ENCODE measurements at regions not wholly inside any gene's neighbourhood (a gene's known extent, or its start where the extent isn't known, plus 50 kb on each side); places are given as distances from the start of the nearest gene placed in this dataset.
"Not testable (repeated sequence)": the region's sequence is repeated elsewhere in the genome, so short reads cannot be mapped to it uniquely, and the experiment has no call there.

DNA sequence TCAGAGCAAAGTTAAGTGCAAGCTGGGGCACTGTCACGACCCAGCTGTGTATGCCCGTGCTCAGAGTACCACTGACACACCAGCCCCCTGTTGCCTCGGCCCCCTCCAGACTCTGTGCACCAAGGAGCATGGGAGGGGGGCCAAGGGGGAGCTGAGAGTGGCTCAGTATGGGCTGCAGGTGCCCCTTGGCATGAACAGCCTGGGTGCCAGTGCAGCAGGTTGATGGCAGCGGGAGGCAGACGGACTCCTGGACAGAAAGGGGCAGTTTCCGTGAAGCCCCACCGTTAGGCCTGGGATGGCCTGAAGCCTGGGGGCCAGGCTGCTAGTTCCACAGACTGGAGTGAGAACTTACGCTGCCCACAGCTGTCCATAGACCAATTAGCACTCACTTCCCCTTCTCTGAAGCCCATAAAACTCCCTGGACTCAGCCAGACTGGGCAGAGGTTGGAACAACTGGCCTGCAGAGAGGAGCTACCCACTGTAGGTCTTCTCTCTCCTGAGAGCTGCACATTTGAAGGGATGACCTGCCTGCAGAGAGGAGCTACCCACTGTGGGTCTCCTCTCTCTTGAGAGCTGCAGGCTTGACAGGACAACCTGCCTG is 182.8 kb downstream of the DEPDC1B start:
- no peak for DNase-seq

- DNase-seq: no peak
Observed at GRCh38 chr5:60516688-60517087, 183.3 kb downstream of the DEPDC1B start.

GRCh38 chr5:60514152-60514551 is 185.8 kb downstream of the DEPDC1B start:
- DNase-seq: no peak

DNA sequence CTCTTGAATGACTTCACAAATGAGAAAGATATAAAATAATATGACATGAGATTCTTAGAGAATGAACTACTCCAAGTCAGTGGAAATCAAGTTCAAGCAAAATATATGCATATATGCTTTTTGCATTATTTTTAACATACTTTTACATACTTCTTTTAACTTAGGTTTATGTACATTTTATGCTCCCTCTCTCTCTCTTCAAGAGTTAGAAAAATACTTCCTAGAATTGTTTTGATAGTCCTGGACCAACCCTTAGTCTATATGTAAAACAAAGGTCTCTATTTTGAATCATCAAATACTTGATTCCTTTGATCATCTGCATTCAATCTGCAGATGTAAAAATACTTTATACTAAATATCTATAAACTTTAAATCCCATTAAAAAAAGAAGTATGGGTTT is 187.8 kb downstream of the DEPDC1B start:
- no peak for DNase-seq

GRCh38 chr5:60510663-60511062 is 189.3 kb downstream of the DEPDC1B start:
- DNase-seq: no peak

GRCh38 chr5:60510049-60510448 is 189.9 kb downstream of the DEPDC1B start:
- DNase-seq: no peak

DNA sequence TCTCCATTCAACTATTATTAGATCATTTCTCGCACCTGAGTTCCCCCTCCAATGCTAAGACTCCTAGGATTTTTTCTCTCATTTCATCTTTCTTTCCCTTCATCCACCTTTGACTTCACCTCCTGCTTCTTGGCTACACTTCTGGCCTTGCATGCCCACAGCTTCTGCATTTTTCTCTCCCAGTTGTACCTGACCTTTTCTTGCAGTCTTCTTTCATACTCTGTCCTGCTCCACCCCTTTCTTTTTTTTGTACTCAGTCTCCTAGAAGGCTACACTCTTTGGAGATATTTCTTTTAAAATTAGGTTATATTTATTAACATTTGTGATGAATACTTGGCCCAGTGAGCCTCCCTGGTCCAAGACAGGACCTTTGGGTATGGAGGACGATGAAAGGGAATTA is 190.4 kb downstream of the DEPDC1B start:
- DNase-seq: no peak

- no peak for DNase-seq
Observed at GRCh38 chr5:60507687-60508086, 192.3 kb downstream of the DEPDC1B start.

- no peak for DNase-seq
Observed at GRCh38 chr5:60505373-60506171, 194.4 kb downstream of the DEPDC1B start.

DNA sequence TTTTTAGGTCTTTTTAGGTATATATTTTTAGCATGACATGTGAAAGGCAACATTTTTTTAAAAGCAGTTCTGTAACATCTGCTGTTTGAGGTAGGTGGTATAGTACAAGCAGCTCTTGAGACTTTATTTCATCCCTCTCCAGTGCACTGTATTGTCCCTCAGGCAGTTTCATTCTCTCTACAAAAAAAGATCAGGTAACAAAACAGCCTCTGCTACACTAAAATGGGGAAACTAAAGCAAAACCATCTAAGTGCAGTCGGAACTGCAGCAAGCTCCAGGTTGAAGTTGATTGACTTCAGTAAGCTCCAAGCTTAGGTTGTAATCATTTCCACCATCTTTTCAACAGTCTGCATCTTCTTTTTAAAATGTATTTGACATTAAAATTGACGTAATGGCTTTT is 195.6 kb downstream of the DEPDC1B start:
- no peak for DNase-seq

GRCh38 chr5:60503771-60504170 is 196.2 kb downstream of the DEPDC1B start:
- DNase-seq: no peak

- DNase-seq: no peak
Observed at GRCh38 chr5:60497706-60498500, 202.1 kb downstream of the DEPDC1B start.

DNA sequence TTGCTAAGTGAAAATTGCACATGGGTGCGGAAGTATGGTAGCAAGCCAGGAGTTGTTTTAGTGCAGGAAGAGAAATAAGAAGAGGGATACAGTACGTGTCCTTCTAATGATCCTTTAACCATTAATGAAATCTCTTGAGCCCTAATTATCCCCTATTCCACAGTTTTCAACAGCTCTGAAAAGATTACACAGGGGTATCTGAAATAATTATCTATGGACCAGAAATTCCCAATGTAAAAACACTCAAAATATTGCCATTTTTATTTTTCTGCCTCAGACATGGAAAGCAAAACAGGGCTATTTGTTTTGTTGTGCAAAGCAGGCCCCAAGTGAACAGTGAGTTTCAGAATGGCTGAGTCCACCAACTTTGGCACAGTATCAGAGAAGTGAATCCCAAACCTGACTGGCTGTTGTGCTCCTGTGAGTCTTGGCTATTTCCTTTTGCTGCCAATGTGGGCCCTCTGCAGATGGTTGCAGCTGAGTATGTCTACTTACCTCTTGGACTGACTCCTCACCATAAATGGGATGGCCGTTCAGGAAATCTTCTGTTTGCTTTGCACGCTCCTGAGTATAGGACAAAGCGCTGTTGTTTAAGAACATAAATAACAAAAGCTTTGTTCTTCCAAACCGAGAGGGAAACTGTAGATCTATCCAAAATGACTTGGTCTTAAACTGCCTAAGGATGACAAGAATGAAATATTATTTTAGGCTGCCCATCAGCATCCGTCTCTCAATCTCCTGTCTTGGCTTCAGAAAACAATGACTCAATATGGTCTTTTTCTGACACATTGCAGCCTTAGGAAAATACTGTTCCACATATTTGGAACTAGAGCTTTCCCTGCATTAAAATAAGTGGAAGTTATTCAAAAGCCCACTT is 204.1 kb downstream of the DEPDC1B start:
- no peak for DNase-seq

- no peak for DNase-seq
Observed at GRCh38 chr5:60494635-60495034, 205.3 kb downstream of the DEPDC1B start.

DNA sequence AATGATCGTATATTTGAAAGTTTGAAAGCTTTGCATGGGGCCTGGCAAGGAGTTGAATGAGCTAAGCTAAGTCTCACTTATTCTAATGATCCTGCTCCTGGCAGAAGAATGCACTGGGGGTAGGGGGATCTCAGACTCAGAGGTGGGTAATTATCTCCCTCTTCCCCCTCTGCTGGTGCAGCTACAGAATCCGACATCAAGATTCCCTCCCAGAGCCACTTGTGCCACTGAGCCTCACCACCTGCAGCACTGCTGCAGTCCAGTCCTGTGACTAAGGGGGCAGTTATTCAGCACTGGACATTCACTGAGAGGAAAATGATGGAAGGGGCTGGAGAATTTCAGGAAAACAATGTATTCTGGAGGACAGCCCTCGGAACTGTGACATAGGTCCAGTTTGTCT is 205.8 kb downstream of the DEPDC1B start:
- no peak for DNase-seq

GRCh38 chr5:60493372-60493771 is 206.6 kb downstream of the DEPDC1B start:
- no peak for DNase-seq

DNA sequence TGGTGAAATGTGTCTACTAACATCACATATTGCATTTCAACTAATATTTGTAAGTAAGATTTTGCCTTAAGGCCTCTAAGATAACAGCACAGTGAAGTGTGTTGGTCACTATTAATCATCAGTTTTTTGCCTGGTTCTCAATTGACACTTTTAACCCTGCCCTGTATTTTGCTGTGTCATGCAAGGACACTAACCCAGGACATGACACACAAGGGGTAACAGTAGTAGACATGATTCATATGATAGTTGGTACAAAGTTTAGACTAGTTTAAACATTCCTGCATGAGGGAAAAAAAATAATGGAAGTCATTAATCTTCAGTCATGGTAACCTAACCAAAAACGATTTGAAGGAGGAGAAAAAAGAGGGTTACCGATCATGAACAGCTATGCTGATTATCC is 207.0 kb downstream of the DEPDC1B start:
- DNase-seq: no peak

GRCh38 chr5:60492358-60492757 is 207.6 kb downstream of the DEPDC1B start:
- DNase-seq: not testable (repeated sequence)

DNA sequence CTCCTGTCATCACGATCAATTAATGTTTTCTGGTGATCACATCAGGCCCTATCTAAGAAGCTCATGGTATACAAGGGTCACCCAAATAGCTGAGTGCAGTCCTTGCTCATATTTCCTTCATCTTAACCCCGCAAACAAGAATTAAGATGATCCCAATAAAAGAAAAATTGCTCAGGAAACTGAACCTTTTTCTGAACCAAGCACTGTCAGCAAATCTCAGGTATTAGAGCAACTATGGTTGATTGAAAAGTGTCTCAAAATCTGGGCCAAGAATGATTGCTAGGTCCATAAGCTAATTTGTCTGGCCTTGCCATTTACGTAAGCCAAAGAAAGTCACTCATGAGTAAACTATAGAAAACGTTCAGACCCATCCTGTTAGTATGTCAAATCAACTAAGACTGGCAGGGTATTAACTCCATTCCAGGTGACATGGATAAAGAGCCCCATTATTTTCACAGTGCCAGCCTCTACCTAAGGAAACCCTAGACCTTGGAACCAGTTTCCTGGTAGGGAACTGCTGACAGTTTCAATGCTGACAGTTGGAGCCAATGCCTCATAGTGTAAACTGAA is 209.3 kb downstream of the DEPDC1B start:
- no peak for DNase-seq

DNA sequence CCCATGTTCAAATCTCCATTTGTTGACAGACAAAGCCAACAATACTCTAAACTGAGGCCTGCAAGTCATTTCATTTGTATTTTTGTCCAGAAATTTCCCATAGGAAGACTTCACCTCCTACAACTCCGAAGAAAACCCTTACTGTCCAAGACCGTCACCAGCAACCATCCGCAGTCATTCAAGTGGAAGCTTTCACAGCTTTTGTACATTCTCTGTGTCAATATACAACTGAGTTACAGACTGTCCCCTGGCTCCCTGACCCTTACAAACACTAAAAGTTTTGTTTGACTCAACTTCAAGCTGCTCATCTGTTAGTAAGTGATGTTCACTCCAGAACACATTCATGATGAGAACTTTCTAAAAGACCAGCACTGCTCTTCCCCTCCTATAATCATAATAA is 210.1 kb downstream of the DEPDC1B start:
- no peak for DNase-seq

- no peak for DNase-seq
Observed at GRCh38 chr5:60489377-60489776, 210.6 kb downstream of the DEPDC1B start.

Data from left kidney (tissue), 1 donor.